ENCODE measurements at regions not wholly inside any gene's neighbourhood (a gene's known extent, or its start where the extent isn't known, plus 50 kb on each side); places are given as distances from the start of the nearest gene placed in this dataset.
A peak's percentile ranks its signal among the peaks of the same experiment; 100 is the strongest.

DNA sequence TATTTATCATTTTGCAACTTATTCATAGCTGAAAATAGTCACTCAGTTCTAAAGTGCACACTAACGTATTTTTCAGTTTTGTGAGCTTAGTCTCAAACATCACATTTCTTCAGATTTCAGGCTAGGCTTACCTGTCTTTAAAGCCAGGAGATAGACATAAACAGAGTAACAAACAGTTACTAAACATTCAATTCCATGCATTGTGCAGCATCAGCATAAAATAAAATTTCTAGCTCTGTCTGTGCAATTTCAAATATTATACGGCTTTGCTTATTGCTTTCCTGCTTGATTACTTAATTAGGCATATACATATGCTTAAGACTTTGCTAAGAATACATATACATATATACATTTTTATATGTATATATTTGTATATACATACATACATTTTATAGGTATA, 637.0 kb downstream of the NR4A2 start:
- intact Hi-C loops (cut with DNase I): no loop called here
- DNase-seq (no peak), ATAC-seq (no peak)
- Histone ChIP-seq H3K4me3 (no peak overlapping the region), H3K4me1 (no peaks in the 10 kb centered on the region), H3K27ac (no peak overlapping the region), H3K27me3 (no peaks in the 10 kb centered on the region), H3K36me3 (no peaks in the 10 kb centered on the region), H3K9me3 (no peaks in the 10 kb centered on the region)
- no peak for TF ChIP-seq CTCF (IDR thresholded peaks at IDR 0.05)

DNA sequence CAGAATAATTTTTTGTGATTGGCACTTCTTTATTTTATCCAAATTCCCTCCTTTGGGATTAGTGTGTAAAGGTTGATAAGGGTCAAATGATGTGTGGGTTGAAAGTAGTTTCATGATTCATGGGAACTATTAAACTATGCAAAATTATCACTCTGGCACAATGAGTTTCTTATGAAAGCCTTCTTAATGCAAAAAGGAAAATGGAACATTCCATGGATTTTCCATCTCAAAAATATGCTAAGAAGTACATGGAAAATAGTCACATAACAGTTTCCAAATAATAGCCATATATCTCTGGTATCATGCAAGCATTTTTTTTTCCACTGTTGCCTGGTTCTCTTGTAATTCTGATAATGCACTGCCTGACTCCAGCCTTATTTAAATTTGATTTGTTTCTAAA, 639.7 kb downstream of the NR4A2 start:
- H3K9me3 ChIP-seq: no peaks in the 10 kb centered on the region
- H3K4me1 ChIP-seq: no peaks in the 10 kb centered on the region
- TF ChIP-seq CTCF (IDR thresholded peaks at IDR 0.05): no peak
- DNase-seq (no peak), ATAC-seq (no peak)
- H3K4me3 ChIP-seq: no peak overlapping the region
- intact Hi-C loops (cut with DNase I): no loop called here
- H3K36me3 ChIP-seq: no peaks in the 10 kb centered on the region
- no peak overlapping the region for H3K27ac ChIP-seq
- no peaks in the 10 kb centered on the region for H3K27me3 ChIP-seq

DNA sequence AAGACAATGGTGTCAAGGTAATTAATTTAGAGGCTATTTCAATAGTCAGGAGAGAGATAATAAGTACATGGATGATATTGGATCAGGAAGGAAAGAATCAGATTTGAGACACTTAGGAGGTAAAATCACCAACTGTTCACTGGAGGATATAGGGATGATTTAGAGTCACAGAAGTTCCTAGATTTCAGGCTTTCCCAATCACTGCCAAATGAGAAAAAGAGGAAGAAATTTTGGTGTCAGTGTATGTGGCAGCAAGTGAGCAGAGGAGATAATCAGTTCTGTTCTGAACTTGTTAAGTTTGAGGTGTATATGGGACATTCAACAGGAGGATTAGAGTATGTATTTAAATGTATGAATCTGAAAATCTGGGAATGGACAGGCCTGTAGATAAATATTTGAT, 640.4 kb downstream of the NR4A2 start:
- Histone ChIP-seq H3K9me3 (no peaks in the 10 kb centered on the region), H3K36me3 (no peaks in the 10 kb centered on the region), H3K4me3 (no peak overlapping the region), H3K27me3 (no peaks in the 10 kb centered on the region), H3K4me1 (no peaks in the 10 kb centered on the region), H3K27ac (no peak overlapping the region)
- peak; percentile 65 for ATAC-seq
- DNase-seq: no peak
- no peak for TF ChIP-seq CTCF (IDR thresholded peaks at IDR 0.05)
- intact Hi-C loops (cut with DNase I): no loop called here

DNA sequence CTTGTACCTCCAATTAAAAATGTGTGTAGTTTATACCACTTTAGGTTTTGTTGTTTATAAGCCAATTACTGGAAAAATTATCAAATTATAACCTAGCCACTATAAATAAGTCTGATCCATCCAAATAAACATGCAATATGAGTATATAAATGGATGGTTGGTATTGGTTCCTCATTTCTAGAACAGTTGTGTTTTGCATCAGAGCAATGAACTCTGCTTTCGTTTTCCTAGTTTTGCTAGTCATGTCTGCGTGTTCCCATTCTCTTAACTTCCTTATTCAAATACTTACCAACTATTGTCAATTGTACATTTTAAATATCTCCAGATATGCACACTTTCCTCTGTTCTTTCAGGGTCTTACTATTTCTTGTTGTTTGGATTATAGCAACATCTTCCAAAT, 641.7 kb downstream of the NR4A2 start:
- H3K36me3 ChIP-seq: no peaks in the 10 kb centered on the region
- H3K9me3 ChIP-seq: no peaks in the 10 kb centered on the region
- no peak overlapping the region for H3K27ac ChIP-seq
- DNase-seq (no peak), ATAC-seq (peak; percentile 77)
- no peaks in the 10 kb centered on the region for H3K27me3 ChIP-seq
- no peak for TF ChIP-seq CTCF (IDR thresholded peaks at IDR 0.05)
- no peak overlapping the region for H3K4me3 ChIP-seq
- intact Hi-C loops (cut with DNase I): no loop called here
- H3K4me1 ChIP-seq: no peaks in the 10 kb centered on the region

- Histone ChIP-seq H3K27ac (no peak overlapping the region), H3K4me3 (no peak overlapping the region), H3K9me3 (no peaks in the 10 kb centered on the region), H3K4me1 (no peaks in the 10 kb centered on the region), H3K27me3 (no peaks in the 10 kb centered on the region), H3K36me3 (no peaks in the 10 kb centered on the region)
- no peak for DNase-seq
- no peak for TF ChIP-seq CTCF (IDR thresholded peaks at IDR 0.05)
- intact Hi-C loops (cut with DNase I): no loop called here
- ATAC-seq: no peak
Measured at GRCh38 chr2:155689791-155690190, 642.7 kb downstream of the NR4A2 start.

DNA sequence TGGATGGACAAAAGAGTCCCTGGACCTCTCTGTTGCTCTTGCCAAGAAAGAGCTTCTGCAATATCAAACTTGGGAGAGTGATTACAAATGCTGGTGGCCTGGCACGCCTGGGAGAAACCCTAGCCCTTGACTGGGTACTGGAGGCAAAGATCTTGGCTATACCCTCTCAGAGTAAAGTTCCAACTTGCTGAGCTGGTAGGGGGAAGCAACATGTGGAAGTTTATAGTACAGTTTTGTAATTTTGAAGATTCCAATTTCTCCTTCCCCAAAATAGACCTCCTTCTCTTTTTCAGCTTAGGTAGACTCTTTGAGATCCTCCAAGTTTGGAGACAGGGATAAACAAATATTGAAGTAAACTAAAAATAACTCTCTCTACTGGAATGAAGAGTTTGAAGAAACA, 645.3 kb downstream of the NR4A2 start:
- intact Hi-C loops (cut with DNase I): no loop called here
- H3K27ac ChIP-seq: no peak overlapping the region
- no peak overlapping the region for H3K4me3 ChIP-seq
- H3K4me1 ChIP-seq: no peaks in the 10 kb centered on the region
- no peak for ATAC-seq
- no peaks in the 10 kb centered on the region for H3K9me3 ChIP-seq
- H3K27me3 ChIP-seq: no peaks in the 10 kb centered on the region
- DNase-seq: no peak
- TF ChIP-seq CTCF (IDR thresholded peaks at IDR 0.05): no peak
- H3K36me3 ChIP-seq: no peaks in the 10 kb centered on the region

Data from upper lobe of right lung (tissue), 1 donor.